Neural progenitor cell (in vitro differentiated cells): ENCODE measurements at regions not wholly inside any gene's neighbourhood (a gene's known extent, or its start where the extent isn't known, plus 50 kb on each side); places are given as distances from the start of the nearest gene placed in this dataset.

Experiments
- EZH2 ChIP-seq: fragments of 200-600 bp; sonication (generic); IDR thresholded peaks from 2 replicates; pipeline ENCODE4 v1.6.1; 2017; ENCODE audit warnings: antibody characterized with exemption, mild to moderate bottlenecking, moderate library complexity
- EZH2phosphoT487 ChIP-seq: fragments of 200-600 bp; sonication (generic); IDR thresholded peaks from 2 replicates; pipeline ENCODE4 v1.6.1; 2017; ENCODE audit warnings: antibody characterized with exemption
- TF ChIP-seq, protein P1 (sequence below): fragments of 200-600 bp; sonication (generic); IDR thresholded peaks from 2 replicates; pipeline ENCODE4 v1.5.1; 2017; ENCODE audit warnings: antibody characterized with exemption, mild to moderate bottlenecking

DNA sequence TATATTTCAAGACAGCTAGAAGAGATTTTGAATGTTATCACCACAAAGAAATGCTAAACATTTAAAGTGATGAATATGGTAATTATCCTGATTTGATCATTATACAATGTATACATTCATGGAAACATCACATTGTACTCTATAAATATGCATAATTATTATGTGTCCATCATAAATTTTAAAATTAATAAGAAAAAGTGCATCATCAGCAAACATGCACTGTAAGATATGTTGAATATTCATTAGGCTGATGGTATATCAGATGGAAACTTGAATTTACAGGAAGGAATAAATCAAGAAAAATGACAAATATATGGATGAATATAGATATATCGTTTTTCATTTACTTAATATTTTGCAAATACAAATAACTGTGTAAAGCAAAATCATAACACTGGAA, 812.1 kb upstream of the INTU start:
- TF ChIP-seq, protein P1, sequence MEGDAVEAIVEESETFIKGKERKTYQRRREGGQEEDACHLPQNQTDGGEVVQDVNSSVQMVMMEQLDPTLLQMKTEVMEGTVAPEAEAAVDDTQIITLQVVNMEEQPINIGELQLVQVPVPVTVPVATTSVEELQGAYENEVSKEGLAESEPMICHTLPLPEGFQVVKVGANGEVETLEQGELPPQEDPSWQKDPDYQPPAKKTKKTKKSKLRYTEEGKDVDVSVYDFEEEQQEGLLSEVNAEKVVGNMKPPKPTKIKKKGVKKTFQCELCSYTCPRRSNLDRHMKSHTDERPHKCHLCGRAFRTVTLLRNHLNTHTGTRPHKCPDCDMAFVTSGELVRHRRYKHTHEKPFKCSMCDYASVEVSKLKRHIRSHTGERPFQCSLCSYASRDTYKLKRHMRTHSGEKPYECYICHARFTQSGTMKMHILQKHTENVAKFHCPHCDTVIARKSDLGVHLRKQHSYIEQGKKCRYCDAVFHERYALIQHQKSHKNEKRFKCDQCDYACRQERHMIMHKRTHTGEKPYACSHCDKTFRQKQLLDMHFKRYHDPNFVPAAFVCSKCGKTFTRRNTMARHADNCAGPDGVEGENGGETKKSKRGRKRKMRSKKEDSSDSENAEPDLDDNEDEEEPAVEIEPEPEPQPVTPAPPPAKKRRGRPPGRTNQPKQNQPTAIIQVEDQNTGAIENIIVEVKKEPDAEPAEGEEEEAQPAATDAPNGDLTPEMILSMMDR: no peak
- no peak for TF ChIP-seq EZH2
- no peak for TF ChIP-seq EZH2phosphoT487
